ENCODE measurements at regions not wholly inside any gene's neighbourhood (a gene's known extent, or its start where the extent isn't known, plus 50 kb on each side); places are given as distances from the start of the nearest gene placed in this dataset.
"Not testable (repeated sequence)": the region's sequence is repeated elsewhere in the genome, so short reads cannot be mapped to it uniquely, and the experiment has no call there.

GRCh38 chrY:26167332-26167731 lies 545.4 kb downstream of the CDY1 start:
- H3K4me1 Mint-ChIP-seq, H3K4me3 Mint-ChIP-seq, H3K27me3 Mint-ChIP-seq: not testable (repeated sequence)

GRCh38 chrY:26179326-26179725 lies 557.4 kb downstream of the CDY1 start:
- H3K36me3 Mint-ChIP-seq, H3K27me3 Mint-ChIP-seq, H3K27ac Mint-ChIP-seq, POLR2A ChIA-PET, DNase-seq, H3K4me1 Mint-ChIP-seq, H3K9me3 Mint-ChIP-seq, ATAC-seq, H3K4me3 Mint-ChIP-seq: not testable (repeated sequence)

More at GRCh38 chrY:26167332-26167731, 545.4 kb downstream of the CDY1 start:
- DNase-seq, H3K9me3 Mint-ChIP-seq, ATAC-seq, POLR2A ChIA-PET, H3K27ac Mint-ChIP-seq, H3K36me3 Mint-ChIP-seq: not testable (repeated sequence)

- H3K27me3 Mint-ChIP-seq, H3K4me1 Mint-ChIP-seq, H3K9me3 Mint-ChIP-seq, ATAC-seq, POLR2A ChIA-PET, H3K36me3 Mint-ChIP-seq, DNase-seq, H3K27ac Mint-ChIP-seq, H3K4me3 Mint-ChIP-seq: not testable (repeated sequence)
Measured at GRCh38 chrY:26224974-26225373, 603.1 kb downstream of the CDY1 start.

- H3K4me3 Mint-ChIP-seq, H3K27ac Mint-ChIP-seq, ATAC-seq, H3K36me3 Mint-ChIP-seq, DNase-seq, H3K27me3 Mint-ChIP-seq, H3K4me1 Mint-ChIP-seq, H3K9me3 Mint-ChIP-seq, POLR2A ChIA-PET: not testable (repeated sequence)
Measured at GRCh38 chrY:26225468-26225867, 603.6 kb downstream of the CDY1 start.

GRCh38 chrY:26240944-26241343 lies 619.0 kb downstream of the CDY1 start:
- ATAC-seq, H3K36me3 Mint-ChIP-seq, H3K4me3 Mint-ChIP-seq, H3K27ac Mint-ChIP-seq, DNase-seq, POLR2A ChIA-PET, H3K4me1 Mint-ChIP-seq, H3K9me3 Mint-ChIP-seq, H3K27me3 Mint-ChIP-seq: not testable (repeated sequence)

- H3K27me3 Mint-ChIP-seq, H3K9me3 Mint-ChIP-seq, H3K36me3 Mint-ChIP-seq, H3K27ac Mint-ChIP-seq, ATAC-seq, DNase-seq, POLR2A ChIA-PET, H3K4me3 Mint-ChIP-seq, H3K4me1 Mint-ChIP-seq: not testable (repeated sequence)
Measured at GRCh38 chrY:26254262-26254661, 632.3 kb downstream of the CDY1 start.

- POLR2A ChIA-PET, H3K27me3 Mint-ChIP-seq, H3K27ac Mint-ChIP-seq, DNase-seq, H3K4me3 Mint-ChIP-seq, H3K9me3 Mint-ChIP-seq, H3K4me1 Mint-ChIP-seq, H3K36me3 Mint-ChIP-seq, ATAC-seq: not testable (repeated sequence)
Measured at GRCh38 chrY:26265449-26265848, 643.5 kb downstream of the CDY1 start.

GRCh38 chrY:26268421-26268820 lies 646.5 kb downstream of the CDY1 start:
- H3K4me1 Mint-ChIP-seq, H3K36me3 Mint-ChIP-seq, ATAC-seq, H3K9me3 Mint-ChIP-seq, POLR2A ChIA-PET, H3K27me3 Mint-ChIP-seq, DNase-seq, H3K27ac Mint-ChIP-seq, H3K4me3 Mint-ChIP-seq: not testable (repeated sequence)

- H3K9me3 Mint-ChIP-seq, H3K4me3 Mint-ChIP-seq, H3K27me3 Mint-ChIP-seq, ATAC-seq, H3K36me3 Mint-ChIP-seq, H3K4me1 Mint-ChIP-seq, POLR2A ChIA-PET, H3K27ac Mint-ChIP-seq, DNase-seq: not testable (repeated sequence)
Measured at GRCh38 chrY:26268934-26269333, 647.0 kb downstream of the CDY1 start.

- H3K27me3 Mint-ChIP-seq, ATAC-seq, H3K4me1 Mint-ChIP-seq, H3K4me3 Mint-ChIP-seq, H3K27ac Mint-ChIP-seq, H3K9me3 Mint-ChIP-seq, POLR2A ChIA-PET, H3K36me3 Mint-ChIP-seq, DNase-seq: not testable (repeated sequence)
Measured at GRCh38 chrY:26273089-26273488, 651.2 kb downstream of the CDY1 start.

GRCh38 chrY:26306046-26306445 lies 684.1 kb downstream of the CDY1 start:
- POLR2A ChIA-PET, H3K4me3 Mint-ChIP-seq, ATAC-seq: not testable (repeated sequence)

GRCh38 chrY:26306630-26307385 lies 684.9 kb downstream of the CDY1 start:
- H3K4me1 Mint-ChIP-seq, H3K27me3 Mint-ChIP-seq, DNase-seq, ATAC-seq, POLR2A ChIA-PET, H3K9me3 Mint-ChIP-seq, H3K36me3 Mint-ChIP-seq, H3K4me3 Mint-ChIP-seq, H3K27ac Mint-ChIP-seq: not testable (repeated sequence)

More at GRCh38 chrY:26306046-26306445, 684.1 kb downstream of the CDY1 start:
- not testable (repeated sequence) for H3K27me3 Mint-ChIP-seq, H3K27ac Mint-ChIP-seq, DNase-seq, H3K4me1 Mint-ChIP-seq, H3K9me3 Mint-ChIP-seq, H3K36me3 Mint-ChIP-seq

GRCh38 chrY:26308308-26308707 lies 686.4 kb downstream of the CDY1 start:
- not testable (repeated sequence) for ATAC-seq, H3K4me1 Mint-ChIP-seq

GRCh38 chrY:26315065-26315464 lies 693.1 kb downstream of the CDY1 start:
- ATAC-seq, H3K36me3 Mint-ChIP-seq, H3K4me3 Mint-ChIP-seq, H3K9me3 Mint-ChIP-seq, POLR2A ChIA-PET, H3K27me3 Mint-ChIP-seq, H3K4me1 Mint-ChIP-seq, H3K27ac Mint-ChIP-seq: not testable (repeated sequence)
- DNase-seq = peak in 1 of 10 donors; percentile 0

More at GRCh38 chrY:26308308-26308707, 686.4 kb downstream of the CDY1 start:
- H3K9me3 Mint-ChIP-seq, H3K36me3 Mint-ChIP-seq, H3K4me3 Mint-ChIP-seq, H3K27ac Mint-ChIP-seq, H3K27me3 Mint-ChIP-seq, POLR2A ChIA-PET, DNase-seq: not testable (repeated sequence)
